H9 (cell line): ENCODE measurements at regions not wholly inside any gene's neighbourhood (a gene's known extent, or its start where the extent isn't known, plus 50 kb on each side); places are given as distances from the start of the nearest gene placed in this dataset.

Experiments
- DNase-seq: peaks from one replicate; pipeline ENCODE4 v3.0.0-alpha.2; 2017
- H2AFZ ChIP-seq: one replicate; pipeline ENCODE4 v1.6.1; 2013; ENCODE audit warnings: mild to moderate bottlenecking, low read length, control low read depth, moderate library complexity
- H2AK5ac ChIP-seq: 2 replicates; pipeline ENCODE4 v1.6.1; 2013; ENCODE audit warnings: low read length, control low read depth, mixed read lengths; ENCODE audit not compliant: insufficient read length
- H2BK120ac ChIP-seq: one replicate; pipeline ENCODE4 v1.6.1; 2013; ENCODE audit warnings: low read depth, mild to moderate bottlenecking, low read length, control low read depth, inconsistent platforms; ENCODE audit not compliant: poor library complexity, severe bottlenecking
- H2BK12ac ChIP-seq: 2 replicates; pipeline ENCODE4 v1.6.1; 2013; ENCODE audit warnings: low read length, control low read depth, mixed read lengths, low read depth; ENCODE audit not compliant: insufficient read length
- H2BK15ac ChIP-seq: 2 replicates; pipeline ENCODE4 v1.6.1; 2013; ENCODE audit warnings: low read depth, low read length, control low read depth
- H2BK20ac ChIP-seq: one replicate; pipeline ENCODE4 v1.6.1; 2013; ENCODE audit warnings: low read depth, mild to moderate bottlenecking, low read length, control low read depth, inconsistent platforms; ENCODE audit not compliant: poor library complexity, severe bottlenecking
- H2BK5ac ChIP-seq: 2 replicates; pipeline ENCODE4 v1.6.1; 2013; ENCODE audit warnings: low read length, control low read depth, mixed read lengths; ENCODE audit not compliant: insufficient read length
- H3K14ac ChIP-seq: 2 replicates; pipeline ENCODE4 v1.6.1; 2013; ENCODE audit warnings: low read length, control low read depth; ENCODE audit not compliant: insufficient read depth
- H3K18ac ChIP-seq: 2 replicates; pipeline ENCODE4 v1.6.1; 2013; ENCODE audit warnings: low read depth, mild to moderate bottlenecking, mixed read lengths, low read length, control low read depth; ENCODE audit not compliant: insufficient read length
- H3K23ac ChIP-seq: 2 replicates; pipeline ENCODE4 v1.6.1; 2013; ENCODE audit warnings: low read length, control low read depth, mixed read lengths, low read depth; ENCODE audit not compliant: insufficient read length
- H3K23me2 ChIP-seq: 2 replicates; pipeline ENCODE4 v1.6.1; 2013; ENCODE audit warnings: low read depth, mild to moderate bottlenecking, mixed read lengths, low read length, control low read depth; ENCODE audit not compliant: insufficient read length, poor library complexity, severe bottlenecking
- H3K27ac ChIP-seq: 2 replicates; pipeline ENCODE4 v1.5.1; 2013; ENCODE audit warnings: low read length, control low read depth, mixed read lengths, low read depth; ENCODE audit not compliant: insufficient read length
- H3K27me3 ChIP-seq: 2 replicates; pipeline ENCODE4 v1.6.1; 2013; ENCODE audit warnings: low read length, control low read depth, inconsistent platforms; ENCODE audit not compliant: insufficient read depth
- H3K4ac ChIP-seq: 2 replicates; pipeline ENCODE4 v1.6.1; 2013; ENCODE audit warnings: low read depth, mild to moderate bottlenecking, control low read depth, inconsistent platforms, low read length, moderate library complexity
- H3K4me1 ChIP-seq: 2 replicates; pipeline ENCODE4 v1.6.1; 2013; ENCODE audit warnings: low read length, control low read depth, inconsistent platforms; ENCODE audit not compliant: insufficient read depth
- H3K4me2 ChIP-seq: 2 replicates; pipeline ENCODE4 v1.6.1; 2013; ENCODE audit warnings: low read length, control low read depth, mixed read lengths; ENCODE audit not compliant: insufficient read length, insufficient read depth
- H3K56ac ChIP-seq: 2 replicates; pipeline ENCODE4 v1.6.1; 2013; ENCODE audit warnings: low read depth, mild to moderate bottlenecking, mixed read lengths, low read length, control low read depth; ENCODE audit not compliant: insufficient read length
- H3K79me1 ChIP-seq: 2 replicates; pipeline ENCODE4 v1.6.1; 2013; ENCODE audit warnings: low read depth, mild to moderate bottlenecking, moderate library complexity, low read length, control low read depth, inconsistent platforms; ENCODE audit not compliant: insufficient read depth, poor library complexity, severe bottlenecking
- H3K79me2 ChIP-seq: 2 replicates; pipeline ENCODE4 v1.6.1; 2013; ENCODE audit warnings: low read length, control low read depth, inconsistent platforms; ENCODE audit not compliant: insufficient read depth
- H3K9ac ChIP-seq: 2 replicates; pipeline ENCODE4 v1.6.1; 2013; ENCODE audit warnings: low read length, control low read depth, mixed read lengths; ENCODE audit not compliant: insufficient read length; ENCODE audit errors: extremely low read depth
- H3K9me3 ChIP-seq: one replicate; pipeline ENCODE4 v1.6.1; 2013; ENCODE audit warnings: low read depth, low read length, inconsistent platforms; ENCODE audit not compliant: control insufficient read depth
- H3T11ph ChIP-seq: one replicate; pipeline ENCODE4 v1.6.1; 2013; ENCODE audit warnings: mild to moderate bottlenecking, low read length, control low read depth, inconsistent platforms
- H4K20me1 ChIP-seq: one replicate; pipeline ENCODE4 v1.6.1; 2013; ENCODE audit not compliant: control insufficient read depth, insufficient read length, insufficient read depth
- H4K5ac ChIP-seq: 2 replicates; pipeline ENCODE4 v1.6.1; 2013; ENCODE audit warnings: low read depth, mild to moderate bottlenecking, mixed read lengths, low read length, control low read depth; ENCODE audit not compliant: insufficient read length
- H4K8ac ChIP-seq: replicated peaks from 2 replicates; pipeline ENCODE4 v1.6.1; 2013; ENCODE audit warnings: low read length, control low read depth, mixed read lengths, low read depth; ENCODE audit not compliant: insufficient read length
- H4K91ac ChIP-seq: 2 replicates; pipeline ENCODE4 v1.6.1; 2013; ENCODE audit warnings: low read depth, mild to moderate bottlenecking, moderate library complexity, mixed read lengths, low read length, control low read depth; ENCODE audit not compliant: insufficient read length
- H3K27ac Mint-ChIP-seq, 3 experiments: 2 replicates in 2 of 3; 3 replicates in 1 of 3; pipeline ENCODE4 v1.8.0; 2020 to 2021; ENCODE audit warnings: mixed read lengths in 3 of 3, mild to moderate bottlenecking in 1 of 3, moderate library complexity in 1 of 3
- H3K27me3 Mint-ChIP-seq: 2 replicates; pipeline ENCODE4 v1.8.0; 2021; ENCODE audit warnings: low read depth, mild to moderate bottlenecking, moderate library complexity, mixed read lengths
- H3K36me3 Mint-ChIP-seq, 3 experiments: 2 replicates in 2 of 3; 3 replicates in 1 of 3; pipeline ENCODE4 v1.8.0; 2020 to 2021; ENCODE audit warnings: low read depth in 3 of 3, mixed read lengths in 3 of 3; ENCODE audit not compliant: insufficient read depth in 1 of 3
- H3K4me1 Mint-ChIP-seq, 2 experiments: 2 replicates each; pipeline ENCODE4 v1.8.0; 2020; ENCODE audit warnings: mixed read lengths in 2 of 2
- H3K4me3 Mint-ChIP-seq, 2 experiments: 2 replicates in 1 of 2; 3 replicates in 1 of 2; pipeline ENCODE4 v1.8.0; 2020 to 2021; ENCODE audit warnings: mild to moderate bottlenecking in 2 of 2, mixed read lengths in 2 of 2, moderate library complexity in 1 of 2
- H3K9me3 Mint-ChIP-seq, 2 experiments: 2 replicates in 1 of 2; 3 replicates in 1 of 2; pipeline ENCODE4 v1.8.0; 2020; ENCODE audit warnings: mild to moderate bottlenecking in 2 of 2, mixed read lengths in 2 of 2, moderate library complexity in 1 of 2
- WGBS: extraction: QIAGEN DNeasy Blood & Tissue Kit; methylation state at CpG from one replicate; pipeline ENCODE4 v1.1.7; 2013; ENCODE audit warnings: missing lambda C conversion rate, low lambda C conversion rate, mixed read lengths; ENCODE audit not compliant: insufficient read length; ENCODE audit errors: extremely low coverage; 5-methylcytosine and 5-hydroxymethylcytosine counted together
- TF ChIP-seq, protein P1 (sequence below): fragments of 200-600 bp; sonication (generic); conservative IDR thresholded peaks from 3 replicates; pipeline ENCODE4 v1.8.0; 2021; ENCODE audit warnings: antibody characterized with exemption, mild to moderate bottlenecking

- no CpG with 5 or more reads among the region's 1 CpG for WGBS
- Histone ChIP-seq H2BK5ac (no peak overlapping the region), H4K8ac (no peak overlapping the region)
Observed at GRCh38 chr5:89484962-89485361, 602.0 kb upstream of the MEF2C start.

More at GRCh38 chr5:89484962-89485361, 602.0 kb upstream of the MEF2C start:
- Histone ChIP-seq H2BK12ac (no peak overlapping the region), H2BK20ac (no peak overlapping the region), H4K5ac (no peak overlapping the region), H3K18ac (no peak overlapping the region), H3K9me3 (no peaks in the 10 kb centered on the region), H2AK5ac (no peak overlapping the region), H4K20me1 (no peaks in the 10 kb centered on the region), H3K27me3 (no peaks in the 10 kb centered on the region), H3K4me1 (peaks cover 3% of the 10 kb centered on the region), H3K9ac (no peak overlapping the region), H3K27ac (no peak overlapping the region), H3K56ac (no peak overlapping the region), H3K4me2 (no peak overlapping the region), H3K4ac (no peak overlapping the region), H4K91ac (no peak overlapping the region), H3K23ac (no peak overlapping the region), H2AFZ (no peak overlapping the region), H3K14ac (no peak overlapping the region), H3K23me2 (no peaks in the 10 kb centered on the region), H2BK15ac (no peak overlapping the region), H2BK120ac (no peak overlapping the region), H3T11ph (no peak overlapping the region), H3K79me2 (no peaks in the 10 kb centered on the region), H3K79me1 (no peaks in the 10 kb centered on the region)
- Mint-ChIP-seq H3K9me3 (peaks cover 0 to 4% of the 10 kb centered on the region in 2 experiments; a peak in 1 of 5 replicates), H3K36me3 (peaks cover 0 to 2% (median 0%) of the 10 kb centered on the region in 3 experiments; a peak in 2 of 7 replicates), H3K4me3 (no peak overlapping the region), H3K27ac (no peak overlapping the region), H3K27me3 (no peaks in the 10 kb centered on the region), H3K4me1 (peaks cover 9 to 14% of the 10 kb centered on the region in 2 experiments)
- TF ChIP-seq, protein P1, sequence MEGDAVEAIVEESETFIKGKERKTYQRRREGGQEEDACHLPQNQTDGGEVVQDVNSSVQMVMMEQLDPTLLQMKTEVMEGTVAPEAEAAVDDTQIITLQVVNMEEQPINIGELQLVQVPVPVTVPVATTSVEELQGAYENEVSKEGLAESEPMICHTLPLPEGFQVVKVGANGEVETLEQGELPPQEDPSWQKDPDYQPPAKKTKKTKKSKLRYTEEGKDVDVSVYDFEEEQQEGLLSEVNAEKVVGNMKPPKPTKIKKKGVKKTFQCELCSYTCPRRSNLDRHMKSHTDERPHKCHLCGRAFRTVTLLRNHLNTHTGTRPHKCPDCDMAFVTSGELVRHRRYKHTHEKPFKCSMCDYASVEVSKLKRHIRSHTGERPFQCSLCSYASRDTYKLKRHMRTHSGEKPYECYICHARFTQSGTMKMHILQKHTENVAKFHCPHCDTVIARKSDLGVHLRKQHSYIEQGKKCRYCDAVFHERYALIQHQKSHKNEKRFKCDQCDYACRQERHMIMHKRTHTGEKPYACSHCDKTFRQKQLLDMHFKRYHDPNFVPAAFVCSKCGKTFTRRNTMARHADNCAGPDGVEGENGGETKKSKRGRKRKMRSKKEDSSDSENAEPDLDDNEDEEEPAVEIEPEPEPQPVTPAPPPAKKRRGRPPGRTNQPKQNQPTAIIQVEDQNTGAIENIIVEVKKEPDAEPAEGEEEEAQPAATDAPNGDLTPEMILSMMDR: no peak
- no peak for DNase-seq
